GM12874 (cell line): ENCODE measurements at regions not wholly inside any gene's neighbourhood (a gene's known extent, or its start where the extent isn't known, plus 50 kb on each side); places are given as distances from the start of the nearest gene placed in this dataset.

Experiments
- TF ChIP-seq, protein P1 (sequence below): IDR thresholded peaks from 2 replicates; pipeline ENCODE4 v1.5.1; 2011; ENCODE audit warnings: low read depth, mild to moderate bottlenecking, control low read depth, low read length, moderate library complexity; ENCODE audit not compliant: insufficient read depth

DNA sequence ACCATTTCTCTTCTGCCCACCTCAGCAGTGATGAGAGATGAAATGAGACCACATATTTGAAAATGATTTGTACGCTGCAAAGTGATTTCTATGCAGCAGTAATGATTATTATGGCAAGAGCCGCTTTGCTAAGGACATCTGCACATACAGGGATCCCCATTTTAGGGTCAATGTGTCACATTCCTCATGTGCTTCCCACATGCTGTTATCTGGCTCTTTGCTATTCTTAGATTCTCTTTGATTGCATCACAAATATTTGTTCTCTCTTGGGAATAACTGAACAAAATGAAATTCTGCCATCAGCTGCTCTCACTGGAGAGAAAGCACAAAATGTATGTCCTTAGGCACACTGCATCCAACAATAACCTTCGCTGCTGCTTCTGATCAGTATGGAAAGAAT is 209.5 kb upstream of the IPO5 start:
- TF ChIP-seq, protein P1, sequence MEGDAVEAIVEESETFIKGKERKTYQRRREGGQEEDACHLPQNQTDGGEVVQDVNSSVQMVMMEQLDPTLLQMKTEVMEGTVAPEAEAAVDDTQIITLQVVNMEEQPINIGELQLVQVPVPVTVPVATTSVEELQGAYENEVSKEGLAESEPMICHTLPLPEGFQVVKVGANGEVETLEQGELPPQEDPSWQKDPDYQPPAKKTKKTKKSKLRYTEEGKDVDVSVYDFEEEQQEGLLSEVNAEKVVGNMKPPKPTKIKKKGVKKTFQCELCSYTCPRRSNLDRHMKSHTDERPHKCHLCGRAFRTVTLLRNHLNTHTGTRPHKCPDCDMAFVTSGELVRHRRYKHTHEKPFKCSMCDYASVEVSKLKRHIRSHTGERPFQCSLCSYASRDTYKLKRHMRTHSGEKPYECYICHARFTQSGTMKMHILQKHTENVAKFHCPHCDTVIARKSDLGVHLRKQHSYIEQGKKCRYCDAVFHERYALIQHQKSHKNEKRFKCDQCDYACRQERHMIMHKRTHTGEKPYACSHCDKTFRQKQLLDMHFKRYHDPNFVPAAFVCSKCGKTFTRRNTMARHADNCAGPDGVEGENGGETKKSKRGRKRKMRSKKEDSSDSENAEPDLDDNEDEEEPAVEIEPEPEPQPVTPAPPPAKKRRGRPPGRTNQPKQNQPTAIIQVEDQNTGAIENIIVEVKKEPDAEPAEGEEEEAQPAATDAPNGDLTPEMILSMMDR: no peak

DNA sequence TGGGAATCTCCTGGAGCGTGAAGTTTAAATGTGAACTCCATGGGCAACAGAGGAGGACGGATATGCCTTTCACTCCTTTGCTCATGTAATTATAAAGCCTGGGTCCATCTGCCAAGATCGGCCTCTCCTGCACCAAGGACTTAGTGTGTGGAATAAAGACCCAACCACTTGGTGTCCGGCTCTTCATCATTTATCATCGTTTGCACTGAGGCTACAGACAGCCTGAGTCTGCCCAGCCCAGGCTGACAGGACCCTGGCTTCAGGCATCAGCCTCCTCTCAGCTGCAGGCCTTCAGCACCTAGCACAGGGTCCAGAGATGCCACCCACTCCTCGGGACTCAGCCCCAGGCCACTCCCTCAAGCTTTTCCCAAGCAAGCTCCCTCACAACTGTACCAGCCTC is 206.8 kb upstream of the IPO5 start:
- TF ChIP-seq, protein P1: no peak

DNA sequence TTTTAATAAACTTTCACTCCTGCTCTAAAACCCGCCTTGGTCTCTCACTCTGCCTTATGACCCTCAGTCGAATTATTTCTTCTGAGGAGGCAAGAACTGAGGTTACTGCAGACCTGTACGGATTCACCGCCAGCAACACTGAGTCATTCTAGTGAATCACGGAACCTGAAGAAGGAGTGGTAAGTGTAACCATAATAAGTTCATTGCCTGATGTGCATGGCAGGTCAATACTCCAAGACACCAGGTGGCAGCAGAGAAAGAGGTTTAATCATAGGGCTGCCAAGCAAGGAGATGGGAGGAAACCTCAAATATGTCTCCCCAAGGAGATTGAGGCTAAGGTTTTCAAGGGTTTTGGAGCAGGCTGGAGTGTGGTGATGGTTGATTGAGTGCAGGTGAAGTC is 204.3 kb upstream of the IPO5 start:
- TF ChIP-seq, protein P1: no peak

DNA sequence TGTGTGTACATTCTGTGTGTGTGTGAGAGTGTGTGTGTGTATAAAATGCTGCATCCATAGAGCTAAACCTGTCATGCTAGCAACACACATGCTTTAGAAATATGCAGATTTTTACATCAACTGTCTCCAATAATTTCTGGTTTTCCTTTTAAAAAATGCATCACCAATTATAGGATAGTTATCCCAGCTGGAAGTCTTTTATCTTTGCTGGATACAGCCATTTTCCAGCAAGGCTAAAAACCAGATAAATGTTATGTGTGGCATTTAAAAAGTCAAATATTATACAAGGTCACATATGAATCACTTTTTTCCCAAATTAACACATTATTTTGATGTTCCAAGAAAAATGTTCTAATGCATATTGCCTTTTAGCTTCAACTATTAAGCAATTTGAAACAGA is 202.0 kb upstream of the IPO5 start:
- TF ChIP-seq, protein P1: no peak

DNA sequence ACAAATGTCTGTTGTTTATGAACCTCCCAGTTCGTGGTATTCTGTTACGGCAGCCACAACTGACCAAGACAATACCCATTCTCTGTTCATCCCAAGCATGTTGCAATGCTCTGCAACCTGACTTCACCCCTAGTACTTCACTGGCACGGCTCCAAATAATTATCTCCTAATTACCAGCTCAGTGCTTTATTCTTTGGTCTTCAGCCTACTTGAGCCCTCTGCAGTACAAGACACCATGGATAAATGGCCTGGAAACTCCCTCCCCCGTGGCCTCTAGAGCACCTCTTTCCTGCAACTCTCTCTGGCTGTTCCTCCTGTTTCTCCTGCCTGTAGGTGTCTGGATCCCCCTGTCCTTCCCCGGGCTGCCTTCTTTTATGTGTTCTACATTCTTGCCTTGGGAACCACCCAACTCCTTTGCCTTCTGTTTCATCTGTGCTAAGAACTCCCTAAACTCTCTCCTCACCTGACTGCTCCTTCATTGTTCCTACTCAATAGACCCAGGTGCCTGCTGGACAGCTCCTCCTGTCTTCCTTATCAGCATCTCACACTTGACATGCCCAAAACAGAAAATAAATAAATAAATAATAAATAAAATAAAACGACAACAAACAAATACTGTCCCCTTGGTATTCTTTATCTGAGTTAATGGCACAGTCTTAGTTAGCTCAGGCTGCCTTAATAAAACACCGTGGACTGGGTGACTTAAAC is 200.4 kb upstream of the IPO5 start:
- TF ChIP-seq, protein P1: no peak

DNA sequence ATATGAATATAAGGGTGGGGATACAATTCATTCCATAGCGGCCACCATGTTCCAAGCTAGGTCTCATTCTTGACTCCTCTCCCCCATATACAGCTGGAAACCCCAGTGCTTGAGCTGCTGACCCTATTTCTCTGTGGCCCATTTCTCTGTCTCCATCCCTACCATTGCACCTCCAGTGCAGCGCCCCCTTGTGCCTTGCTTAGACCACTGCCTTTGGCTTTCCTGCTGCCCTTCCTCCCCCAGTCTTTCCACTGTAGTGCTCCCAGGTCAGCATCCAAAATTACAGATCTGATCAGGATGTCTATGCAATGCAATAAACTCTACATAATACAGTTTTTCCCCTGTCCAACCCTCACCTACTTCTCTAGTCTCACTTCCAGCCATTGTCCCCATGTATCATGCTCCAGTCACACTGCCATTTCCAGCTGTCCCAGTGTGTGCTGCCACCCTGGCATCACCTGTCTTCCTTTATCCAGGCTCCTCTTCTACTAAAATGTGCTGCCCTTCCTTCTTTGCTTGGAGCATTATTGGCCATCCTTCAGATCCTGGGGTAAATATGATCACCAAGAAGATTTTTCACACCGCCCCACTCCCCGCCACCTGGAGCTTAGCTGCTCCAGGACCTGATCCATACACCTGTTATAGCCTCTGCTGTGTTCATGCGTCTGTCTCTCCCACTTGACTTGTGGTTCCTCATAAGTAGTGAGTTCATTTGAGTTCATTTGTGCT is 199.4 kb upstream of the IPO5 start:
- TF ChIP-seq, protein P1: 0 out of 2 replicates have a peak, but pooled peaks have one; percentile 20

DNA sequence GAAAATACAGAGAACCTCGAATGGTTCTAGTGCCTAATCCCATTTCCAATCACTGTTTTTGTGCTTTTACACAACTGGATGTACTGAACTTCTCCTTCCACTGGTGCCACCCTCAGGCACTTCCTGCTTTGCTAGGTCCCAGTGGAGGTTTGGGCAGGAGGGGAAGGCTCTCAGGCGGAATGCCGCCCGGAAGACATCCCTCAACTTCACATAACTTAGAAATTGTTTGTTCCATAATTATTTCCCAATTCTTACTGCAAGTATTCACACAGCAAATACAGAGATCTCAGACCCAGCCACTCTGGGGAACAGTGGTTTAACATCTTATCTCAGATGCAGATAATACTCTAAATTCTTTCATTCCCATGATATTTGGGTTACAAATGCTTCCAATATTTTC is 195.7 kb upstream of the IPO5 start:
- TF ChIP-seq, protein P1: no peak
